ENCODE measurements at regions not wholly inside any gene's neighbourhood (a gene's known extent, or its start where the extent isn't known, plus 50 kb on each side); places are given as distances from the start of the nearest gene placed in this dataset.

- ChIA-PET CTCF (no interaction called here), POLR2A (ENCODE audit: unreplicated experiment) (no interaction called here)
- no peaks in the 10 kb centered on the region for H3K36me3 ChIP-seq (ENCODE audit: low read depth)
- no peak overlapping the region for H2AFZ ChIP-seq
- no peak for DNase-seq
- no peaks in the 10 kb centered on the region for H3K79me2 ChIP-seq (ENCODE audit: low read depth)
- H3K4me1 ChIP-seq (replicated peaks; ENCODE audit: insufficient read depth), result no peaks in the 10 kb centered on the region
- H3F3A ChIP-seq (ENCODE audit: insufficient read depth, low read depth), result no peaks in the 10 kb centered on the region
- no peaks in the 10 kb centered on the region for H3K27me3 ChIP-seq (ENCODE audit: insufficient read depth, low read depth)
- H3K9me3 ChIP-seq (ENCODE audit: insufficient read depth, low read depth), result no peaks in the 10 kb centered on the region
- no peaks in the 10 kb centered on the region for H4K20me1 ChIP-seq (ENCODE audit: insufficient read depth)
- no peak overlapping the region for H3K4me3 ChIP-seq
- no peaks in the 10 kb centered on the region for H3K9me2 ChIP-seq (ENCODE audit: insufficient read depth)
- TF ChIP-seq EZH2 (IDR thresholded peaks at IDR 0.05; ENCODE audit: low read depth) (no peak), CTCF (conservative IDR thresholded peaks at IDR 0.05) (no peak)
- no peak overlapping the region for H3K27ac ChIP-seq
- no TSS peak for BruUV-seq (replicated peaks)
- intact Hi-C loops (cut with micrococcal nuclease; ENCODE audit: unreplicated experiment), result no loop called here
- no peak overlapping the region for H3K4me2 ChIP-seq
Measured at GRCh38 chr14:34069854-34070582, 119.1 kb upstream of the EGLN3 start.

DNA sequence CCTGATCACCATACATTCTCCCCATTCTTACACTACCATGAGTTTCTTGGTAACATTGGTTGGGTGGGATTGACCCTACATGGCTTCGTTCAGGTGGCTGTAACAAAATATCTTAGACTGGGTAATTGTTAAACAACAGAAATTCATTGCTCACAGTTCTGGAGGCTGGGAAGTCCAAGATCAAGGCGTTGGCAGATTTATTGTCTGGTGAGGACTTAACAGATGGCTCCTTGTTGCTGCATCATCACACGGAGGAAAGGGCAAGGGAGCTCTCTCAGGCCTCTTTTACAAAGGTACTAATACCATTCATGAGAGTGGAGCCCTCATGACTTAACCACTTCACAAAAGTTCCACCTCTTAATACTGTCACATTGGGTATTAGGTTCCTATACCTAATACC, 116.7 kb upstream of the EGLN3 start:
- Histone ChIP-seq H2AFZ (no peak overlapping the region), H3F3A (ENCODE audit: insufficient read depth, low read depth) (no peaks in the 10 kb centered on the region), H3K9me2 (ENCODE audit: insufficient read depth) (no peaks in the 10 kb centered on the region), H3K9me3 (ENCODE audit: insufficient read depth, low read depth) (no peaks in the 10 kb centered on the region), H4K20me1 (ENCODE audit: insufficient read depth) (no peaks in the 10 kb centered on the region), H3K36me3 (ENCODE audit: low read depth) (no peaks in the 10 kb centered on the region), H3K4me2 (no peak overlapping the region), H3K27me3 (ENCODE audit: insufficient read depth, low read depth) (no peaks in the 10 kb centered on the region), H3K79me2 (ENCODE audit: low read depth) (no peaks in the 10 kb centered on the region), H3K4me1 (replicated peaks; ENCODE audit: insufficient read depth) (no peaks in the 10 kb centered on the region), H3K4me3 (no peak overlapping the region), H3K27ac (no peak overlapping the region)
- POLR2A ChIA-PET (ENCODE audit: unreplicated experiment), result no interaction called here
- no TSS peak for BruUV-seq (replicated peaks)
- intact Hi-C loops (cut with micrococcal nuclease; ENCODE audit: unreplicated experiment), result no loop called here
- TF ChIP-seq CTCF (conservative IDR thresholded peaks at IDR 0.05) (no peak), EZH2 (IDR thresholded peaks at IDR 0.05; ENCODE audit: low read depth) (no peak)
- DNase-seq, result no peak
- CTCF ChIA-PET, result no interaction called here

DNA sequence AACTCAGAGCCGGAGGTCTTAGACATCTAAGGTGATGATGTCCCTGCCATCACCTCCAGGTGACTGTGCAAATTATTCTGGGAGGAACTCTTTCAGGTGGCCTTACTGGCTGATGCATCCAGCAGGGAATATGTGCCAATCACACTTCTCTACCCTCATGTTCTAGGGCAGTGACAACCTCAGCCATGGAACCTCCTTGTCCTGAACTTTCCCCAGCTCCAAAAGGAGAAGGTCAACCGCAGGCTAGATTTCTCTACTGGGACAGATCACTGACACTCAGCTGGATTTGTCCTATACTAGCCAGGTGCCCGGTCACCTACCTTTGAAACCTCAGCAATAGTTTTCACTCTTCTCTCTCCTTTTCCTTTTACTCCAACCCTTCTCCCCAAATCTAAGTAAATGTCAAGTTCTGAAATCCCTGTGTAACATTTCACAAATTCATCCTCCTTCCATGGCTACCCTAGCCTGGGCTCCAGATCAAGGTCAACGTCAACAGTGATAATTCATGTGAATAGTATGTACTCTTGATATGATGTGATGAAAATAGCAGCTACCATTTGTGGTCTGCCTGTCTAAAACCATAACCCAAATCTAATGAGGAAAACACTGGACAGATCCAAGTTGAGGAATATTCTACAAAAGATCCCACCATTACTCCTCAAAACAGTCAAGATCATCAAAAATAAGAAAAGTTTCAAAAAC, 115.0 kb upstream of the EGLN3 start:
- no peaks in the 10 kb centered on the region for H3K36me3 ChIP-seq (ENCODE audit: low read depth)
- no peaks in the 10 kb centered on the region for H3K27me3 ChIP-seq (ENCODE audit: insufficient read depth, low read depth)
- H2AFZ ChIP-seq, result no peak overlapping the region
- TF ChIP-seq CTCF (conservative IDR thresholded peaks at IDR 0.05) (no peak), EZH2 (IDR thresholded peaks at IDR 0.05; ENCODE audit: low read depth) (no peak)
- POLR2A ChIA-PET (ENCODE audit: unreplicated experiment), result no interaction called here
- no peak for DNase-seq
- H4K20me1 ChIP-seq (ENCODE audit: insufficient read depth), result no peaks in the 10 kb centered on the region
- no peak overlapping the region for H3K4me3 ChIP-seq
- H3K27ac ChIP-seq, result no peak overlapping the region
- no peaks in the 10 kb centered on the region for H3K9me3 ChIP-seq (ENCODE audit: insufficient read depth, low read depth)
- CTCF ChIA-PET, result no interaction called here
- H3F3A ChIP-seq (ENCODE audit: insufficient read depth, low read depth), result no peaks in the 10 kb centered on the region; the same call in 1 of the 2 replicates
- H3K9me2 ChIP-seq (ENCODE audit: insufficient read depth), result no peaks in the 10 kb centered on the region
- BruUV-seq (replicated peaks), result no TSS peak
- no peaks in the 10 kb centered on the region for H3K4me1 ChIP-seq (replicated peaks; ENCODE audit: insufficient read depth)
- H3K4me2 ChIP-seq, result no peak overlapping the region
- intact Hi-C loops (cut with micrococcal nuclease; ENCODE audit: unreplicated experiment), result no loop called here
- no peaks in the 10 kb centered on the region for H3K79me2 ChIP-seq (ENCODE audit: low read depth)
